8988T (cell line): ENCODE measurements at regions not wholly inside any gene's neighbourhood (a gene's known extent, or its start where the extent isn't known, plus 50 kb on each side); places are given as distances from the start of the nearest gene placed in this dataset.
"Not testable (repeated sequence)": the region's sequence is repeated elsewhere in the genome, so short reads cannot be mapped to it uniquely, and the experiment has no call there.

ENCODE experiments used
- DNase-seq: peaks from one replicate; pipeline ENCODE4 v3.0.0; 2011

- DNase-seq = no peak
Observed at GRCh38 chr15:67945951-67946700, 106.3 kb upstream of the RNU6-1 start.

GRCh38 chr15:67946701-67947100 is 106.9 kb upstream of the RNU6-1 start:
- DNase-seq = no peak

GRCh38 chr15:67947254-67948039 is 106.7 kb upstream of the PIAS1 start:
- no peak for DNase-seq

DNA sequence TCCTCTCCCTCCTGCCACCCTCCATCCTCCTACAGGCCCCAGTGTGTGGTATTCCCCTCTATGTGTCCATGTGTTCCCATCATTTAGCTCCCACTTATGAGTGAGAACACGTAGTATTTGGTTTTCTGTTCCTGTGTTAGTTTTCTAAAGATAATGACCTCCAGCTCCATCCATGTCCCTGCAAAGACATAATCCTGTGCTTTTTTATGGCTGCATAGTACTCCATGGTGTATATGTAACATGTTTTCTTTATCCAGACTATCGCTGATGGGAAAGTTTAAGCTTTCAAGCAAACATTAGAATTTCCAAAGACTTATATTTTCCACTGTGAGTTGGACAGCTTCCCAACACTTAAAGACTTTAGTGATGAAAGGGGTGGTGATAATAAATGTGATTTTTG is 105.9 kb upstream of the PIAS1 start:
- no peak for DNase-seq

GRCh38 chr15:67951187-67951586 is 102.9 kb upstream of the PIAS1 start:
- not testable (repeated sequence) for DNase-seq

DNA sequence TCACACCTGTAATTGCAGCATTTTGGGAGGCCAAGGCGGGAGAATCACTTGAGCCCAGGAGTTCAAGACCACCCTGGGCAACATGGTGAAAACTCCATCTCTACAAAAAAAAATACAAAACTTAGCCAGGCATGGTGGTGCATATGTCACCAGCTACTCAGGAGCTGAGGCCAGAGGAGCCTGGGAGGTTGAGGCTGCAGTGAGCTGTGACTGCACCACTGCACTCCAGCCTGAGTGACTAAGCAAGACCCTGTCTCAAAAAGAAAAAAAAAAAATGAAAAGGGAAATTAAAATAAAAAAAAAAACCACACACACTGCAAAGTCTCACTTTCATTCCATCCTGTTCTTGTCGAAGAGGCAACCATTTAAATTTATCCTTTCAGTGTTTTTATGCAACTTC is 100.8 kb upstream of the PIAS1 start:
- no peak for DNase-seq

- DNase-seq = no peak
Observed at GRCh38 chr15:67955252-67955651, 98.9 kb upstream of the PIAS1 start.

DNA sequence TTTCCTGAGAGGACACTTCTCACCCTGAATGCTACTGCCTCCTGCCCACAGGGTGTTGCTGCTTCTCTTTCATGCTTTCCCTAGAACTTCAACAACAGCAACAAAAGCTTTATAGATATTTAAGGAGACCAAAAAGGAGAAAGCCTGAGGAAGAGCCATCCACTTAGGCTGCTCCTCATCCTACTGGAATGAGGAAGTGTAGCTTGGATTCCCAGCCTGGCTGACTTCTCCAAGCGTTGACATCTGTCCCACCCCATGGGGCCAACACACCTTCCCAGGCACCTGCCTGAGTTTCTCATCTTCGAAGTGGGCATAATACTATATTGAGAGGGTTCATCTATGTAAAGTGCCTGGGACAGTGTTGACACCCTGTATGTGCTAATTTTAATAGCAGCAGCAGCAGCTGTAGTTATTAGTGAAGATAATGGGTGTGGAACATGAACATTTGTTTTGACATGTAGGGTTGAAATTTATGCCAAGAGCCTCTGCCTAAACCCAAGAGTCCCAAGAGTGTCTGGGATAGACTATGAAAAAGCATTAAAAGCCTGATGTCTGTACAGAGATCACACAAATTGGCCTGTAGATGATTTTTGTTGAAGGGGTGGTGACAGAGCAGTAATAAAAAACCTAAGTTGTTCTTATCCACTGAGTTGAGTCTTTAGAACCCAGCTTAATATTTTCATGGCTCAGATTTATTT is 96.5 kb upstream of the PIAS1 start:
- no peak for DNase-seq

GRCh38 chr15:67967871-67968431 is 86.2 kb upstream of the PIAS1 start:
- peak; percentile 32 for DNase-seq

DNA sequence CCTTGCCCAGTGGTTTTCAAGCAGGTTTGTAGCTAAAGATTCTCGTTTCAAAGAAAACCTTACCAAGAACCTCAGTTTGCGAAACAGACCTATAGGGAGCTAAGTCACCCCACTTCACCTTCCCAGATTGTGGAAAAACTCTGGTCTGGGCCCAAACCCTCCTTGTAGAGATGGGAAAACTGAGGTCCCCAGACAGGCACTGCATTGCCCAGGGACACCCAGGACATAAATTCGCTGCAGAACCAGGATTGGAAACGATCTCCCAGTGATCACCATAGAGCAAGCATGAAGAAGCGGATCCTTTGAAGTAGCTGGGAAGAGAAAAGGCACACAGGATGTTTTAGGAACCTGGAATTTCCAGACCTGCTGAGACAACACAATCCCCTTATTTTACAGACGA is 85.6 kb upstream of the PIAS1 start:
- DNase-seq = no peak

DNA sequence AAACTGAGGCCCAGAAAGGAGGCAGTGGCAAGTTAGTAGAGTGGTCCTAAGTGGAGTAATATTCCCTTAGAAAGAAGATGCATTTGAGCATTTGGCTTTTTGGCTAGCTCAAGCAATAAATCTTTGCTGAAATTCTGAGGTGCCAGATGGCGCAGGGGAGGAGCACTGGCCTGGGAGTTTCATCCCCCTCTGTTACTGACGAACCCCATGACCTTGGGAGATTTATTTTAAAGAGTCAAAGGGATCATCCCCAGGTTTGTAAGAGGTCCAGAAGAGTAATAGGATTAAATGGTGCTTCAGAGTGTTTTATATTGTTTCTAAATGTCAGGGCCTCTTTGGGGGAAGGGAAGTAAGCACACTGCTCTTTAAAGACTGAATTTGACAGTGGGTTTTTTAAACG is 85.1 kb upstream of the PIAS1 start:
- DNase-seq = no peak

DNA sequence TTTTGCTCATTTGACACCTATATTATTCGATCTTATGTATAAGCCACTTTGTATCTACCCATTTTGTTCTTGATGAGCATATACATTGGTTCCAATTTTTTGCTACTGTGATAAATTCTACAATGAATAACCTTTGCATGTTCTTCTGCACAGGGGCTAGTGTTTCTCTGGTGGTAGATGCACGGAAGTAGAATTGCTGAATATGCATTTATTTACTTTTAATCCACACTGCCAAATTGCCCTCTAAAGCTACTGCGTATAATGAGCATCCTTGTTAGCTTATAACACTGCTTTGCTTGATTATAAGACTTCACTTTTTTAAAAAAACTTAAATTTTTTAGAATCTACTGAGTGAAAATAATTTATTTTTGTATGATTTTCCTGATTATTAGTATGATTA is 84.2 kb upstream of the PIAS1 start:
- no peak for DNase-seq

DNA sequence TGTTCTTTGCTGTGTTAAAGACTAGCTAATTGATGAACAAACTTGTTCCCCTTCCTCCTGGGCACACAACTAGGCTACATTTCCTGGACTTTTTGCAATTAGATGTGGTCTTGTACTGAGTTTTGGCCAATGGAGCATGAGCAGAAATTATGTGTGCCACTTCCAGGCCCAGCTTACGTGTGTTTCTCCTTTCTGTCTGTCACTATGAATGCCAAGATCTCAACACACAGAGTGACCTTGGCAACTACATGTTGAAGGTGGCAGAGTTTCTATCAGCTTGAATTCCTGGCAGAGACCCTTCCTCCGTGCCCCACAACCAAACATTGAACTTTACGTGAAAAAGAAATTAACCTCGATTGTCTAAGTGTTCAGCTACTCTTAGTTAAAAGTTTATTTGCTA is 81.7 kb upstream of the PIAS1 start:
- DNase-seq = no peak

- no peak for DNase-seq
Observed at GRCh38 chr15:67973846-67974245, 80.3 kb upstream of the PIAS1 start.

GRCh38 chr15:67976506-67977073 is 77.5 kb upstream of the PIAS1 start:
- no peak for DNase-seq

DNA sequence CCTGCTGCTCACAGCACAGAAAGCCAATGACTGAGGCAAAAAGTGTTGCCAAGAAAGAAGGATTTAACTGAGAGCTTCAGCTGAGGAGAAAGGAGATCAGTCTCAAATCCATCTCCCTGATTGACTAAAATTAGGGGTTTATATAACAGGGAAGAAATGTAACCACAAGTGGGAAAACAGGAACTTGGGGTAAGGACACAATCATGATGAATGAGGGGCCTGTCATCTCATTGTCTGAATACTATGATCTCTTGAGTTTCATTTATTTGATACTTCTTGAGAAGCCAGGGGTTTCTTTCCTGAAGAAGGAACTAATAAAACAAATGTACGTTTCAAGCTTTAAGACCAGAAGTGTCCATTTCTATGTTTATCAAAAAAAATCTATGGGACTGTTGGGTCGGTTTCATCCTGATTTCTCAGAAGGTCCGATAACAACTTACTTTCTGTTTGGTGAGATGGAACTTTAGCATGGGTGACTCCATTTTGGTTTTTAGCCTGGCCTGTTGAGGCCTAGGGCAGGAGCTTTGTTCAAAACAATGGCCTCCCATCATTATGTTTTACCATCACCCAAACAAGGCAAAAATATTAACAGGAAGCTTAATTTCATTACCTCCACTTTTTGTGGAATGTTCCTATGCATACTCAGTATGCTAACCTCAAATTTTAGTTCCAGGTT is 76.6 kb upstream of the PIAS1 start:
- no peak for DNase-seq

DNA sequence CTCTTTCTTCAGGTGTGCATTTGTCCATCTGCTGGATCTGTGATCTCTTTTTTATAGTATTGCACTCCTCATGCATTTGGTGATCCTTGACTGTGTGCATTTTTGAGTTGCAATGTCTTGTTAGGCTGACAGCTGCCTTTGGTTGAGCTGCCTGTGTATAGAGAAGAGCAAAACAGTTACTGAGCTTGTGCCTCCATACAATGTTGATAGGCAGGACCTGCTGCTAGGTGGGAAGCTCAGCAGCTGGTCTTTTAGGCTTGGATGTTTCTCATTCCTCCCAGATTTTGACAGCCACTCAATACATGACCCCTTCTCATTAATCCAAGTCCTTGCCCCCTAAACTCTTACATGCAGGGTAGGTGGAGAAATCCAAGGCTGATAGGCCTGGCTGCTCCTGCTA is 74.8 kb upstream of the PIAS1 start:
- DNase-seq = no peak

GRCh38 chr15:67980171-67980570 is 73.9 kb upstream of the PIAS1 start:
- no peak for DNase-seq

DNA sequence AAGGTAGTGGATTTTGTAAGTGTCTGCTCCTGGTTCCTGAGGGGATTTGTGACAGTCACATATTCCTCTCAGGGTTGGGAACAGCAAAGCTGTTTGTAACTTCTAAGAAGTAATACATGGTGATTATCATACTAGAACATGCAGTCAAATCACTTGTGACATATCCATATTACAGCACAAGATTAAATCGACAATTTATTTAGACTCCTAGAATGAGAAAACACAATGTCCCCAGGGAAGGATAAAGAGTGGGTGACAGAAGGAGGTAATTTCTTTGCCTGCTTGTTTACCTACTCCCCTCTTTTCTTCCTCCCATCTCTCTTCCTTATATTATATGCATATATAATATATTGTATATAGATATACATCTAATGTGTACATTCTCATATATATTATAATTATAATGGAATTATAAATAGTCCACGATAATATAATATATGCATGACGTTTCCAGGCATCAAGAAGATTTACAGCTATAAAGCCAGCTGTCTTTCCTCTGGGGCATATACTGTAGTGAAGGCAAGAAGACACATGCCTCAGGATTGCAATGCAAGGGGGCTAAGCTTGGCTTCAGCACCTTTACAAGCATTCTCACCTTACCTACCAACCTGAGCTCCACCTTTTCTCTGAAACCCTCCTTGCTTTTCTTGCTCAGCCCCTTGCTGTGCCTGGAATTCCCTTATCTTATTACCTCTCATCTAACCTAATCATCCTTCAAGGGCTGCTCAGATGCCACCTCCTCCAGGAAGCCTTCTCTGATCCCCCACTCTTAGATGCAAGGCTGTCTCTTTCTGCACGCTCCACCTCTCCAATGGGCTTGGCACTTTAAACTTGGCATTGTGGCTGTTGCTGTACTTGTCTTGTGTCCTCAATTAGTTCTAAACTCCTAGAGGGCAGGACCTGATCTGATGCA is 73.1 kb upstream of the PIAS1 start:
- DNase-seq = no peak

DNA sequence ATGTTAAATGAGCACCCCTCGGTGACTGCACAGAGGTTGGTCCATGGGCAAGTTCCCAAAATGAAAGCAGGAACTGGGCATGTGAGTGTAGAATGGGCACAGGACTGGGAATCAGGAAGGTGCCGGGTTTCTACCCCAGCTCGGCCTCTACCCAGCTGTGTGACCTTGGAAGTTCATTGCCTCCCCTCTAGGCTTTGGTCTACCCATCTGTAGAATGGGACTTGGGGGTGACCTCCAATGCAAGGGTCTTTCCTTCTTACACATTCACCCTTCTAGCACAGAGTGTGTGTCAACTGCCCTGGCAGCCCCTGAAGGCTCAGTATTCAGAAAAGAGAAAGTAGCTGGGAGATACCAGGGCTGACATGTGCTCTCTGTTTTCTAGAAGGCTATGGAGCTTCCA is 72.3 kb upstream of the PIAS1 start:
- no peak for DNase-seq

DNA sequence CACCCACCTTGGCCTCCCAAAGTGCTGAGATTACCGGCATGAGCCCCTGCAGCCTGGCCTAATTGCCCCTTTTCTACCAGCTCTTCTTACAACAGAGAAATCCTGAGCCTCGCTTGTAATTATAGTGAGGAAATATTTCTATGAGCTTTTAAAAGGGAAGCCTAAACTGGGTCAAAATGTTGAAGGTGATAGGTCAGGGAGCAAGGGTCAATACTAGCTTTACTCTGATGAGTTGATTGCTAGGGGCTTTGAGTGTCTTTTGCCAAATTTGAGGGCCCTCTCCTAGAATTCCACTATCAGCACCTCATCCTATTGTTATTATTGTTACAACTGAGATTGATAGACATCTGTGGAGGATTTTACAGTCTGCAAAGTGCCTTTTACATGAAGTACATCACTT is 62.4 kb upstream of the PIAS1 start:
- no peak for DNase-seq

DNA sequence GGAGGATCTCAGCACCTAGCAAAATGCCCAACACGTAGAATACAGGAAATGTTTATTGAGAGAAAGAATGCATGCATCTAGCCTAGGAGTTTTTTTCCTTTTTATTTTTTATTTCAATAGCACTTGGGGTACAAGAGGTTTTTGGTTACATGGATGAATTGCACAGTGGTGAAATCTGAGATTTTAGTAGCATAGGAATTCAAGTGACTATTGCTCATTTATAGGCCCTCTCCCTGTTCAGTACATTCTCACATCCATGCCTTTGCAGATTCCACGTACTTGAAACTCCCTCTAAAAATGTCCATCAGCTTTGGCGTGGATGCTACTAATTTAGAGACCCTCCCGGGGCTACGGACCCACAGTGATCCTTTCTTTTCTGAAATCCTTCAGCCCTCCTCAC is 61.7 kb upstream of the PIAS1 start:
- no peak for DNase-seq
